ENCODE measurements at regions not wholly inside any gene's neighbourhood (a gene's known extent, or its start where the extent isn't known, plus 50 kb on each side); places are given as distances from the start of the nearest gene placed in this dataset.

DNA sequence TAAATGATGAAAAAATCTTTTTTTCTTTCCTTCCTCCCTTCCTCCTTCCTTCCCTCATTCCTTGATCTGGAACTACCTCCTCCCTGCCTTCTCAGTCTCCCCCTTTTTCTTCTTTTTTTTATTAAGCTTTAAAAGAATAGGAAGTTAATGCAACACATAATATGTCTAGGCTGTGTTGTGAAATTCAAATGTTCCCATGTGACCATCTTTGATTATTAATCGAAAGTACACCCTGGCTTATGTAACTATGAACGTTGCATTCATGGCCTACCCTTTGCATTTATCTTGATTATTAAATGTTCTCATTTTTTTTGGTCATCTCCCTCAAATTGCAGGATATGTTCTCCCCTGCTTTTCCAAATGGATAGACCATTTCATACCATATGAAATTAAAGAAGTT is 376.0 kb downstream of the DSEL start:
- H3K9me3 Mint-ChIP-seq: peaks cover 0 to 2% of the 10 kb centered on the region in 2 donors
- TF ChIP-seq CTCF (IDR thresholded peaks at IDR 0.05): no peak
- intact Hi-C loops (cut with micrococcal nuclease): no loop called here

GRCh38 chr18:67139899-67140298 is 376.6 kb downstream of the DSEL start:
- H3K27me3 ChIP-seq (ENCODE audit: control insufficient read depth, insufficient read depth, low read length): no peaks in the 10 kb centered on the region
- no peaks in the 10 kb centered on the region for H3K36me3 ChIP-seq (ENCODE audit: control insufficient read depth, insufficient read depth, low read length)
- Mint-ChIP-seq H3K9me3 (peaks cover 0 to 2% of the 10 kb centered on the region in 2 donors), H3K4me1 (no peaks in the 10 kb centered on the region), H3K27ac (no peak overlapping the region), H3K4me3 (no peak overlapping the region), H3K36me3 (no peaks in the 10 kb centered on the region), H3K27me3 (ENCODE audit: low read depth in 2 of 2) (no peaks in the 10 kb centered on the region)
- no peak for TF ChIP-seq CTCF (IDR thresholded peaks at IDR 0.05)
- H3K27ac ChIP-seq (ENCODE audit: low read length): no peak overlapping the region
- WGBS (ENCODE audit: insufficient coverage): 100% methylated on average over 1 of the region's 1 CpG
- H3K4me1 ChIP-seq (ENCODE audit: control insufficient read depth, insufficient read depth, low read length): no peaks in the 10 kb centered on the region
- DNase-seq (no peak), ATAC-seq (no peak)
- H3K9me3 ChIP-seq (ENCODE audit: control insufficient read depth, insufficient read depth, low read length): no peaks in the 10 kb centered on the region
- no peak overlapping the region for H3K4me3 ChIP-seq (ENCODE audit: low read length)
- intact Hi-C loops (cut with micrococcal nuclease): no loop called here

More for the DNA sequence above, 376.0 kb downstream of the DSEL start:
- Histone ChIP-seq H3K27me3 (ENCODE audit: control insufficient read depth, insufficient read depth, low read length) (no peaks in the 10 kb centered on the region), H3K9me3 (ENCODE audit: control insufficient read depth, insufficient read depth, low read length) (no peaks in the 10 kb centered on the region), H3K27ac (ENCODE audit: low read length) (no peak overlapping the region), H3K4me3 (ENCODE audit: low read length) (no peak overlapping the region), H3K36me3 (ENCODE audit: control insufficient read depth, insufficient read depth, low read length) (no peaks in the 10 kb centered on the region), H3K4me1 (ENCODE audit: control insufficient read depth, insufficient read depth, low read length) (no peaks in the 10 kb centered on the region)
- H3K36me3 Mint-ChIP-seq: no peaks in the 10 kb centered on the region
- no peaks in the 10 kb centered on the region for H3K4me1 Mint-ChIP-seq
- ATAC-seq: no peak
- 83% methylated on average over 1 of the region's 2 CpGs for WGBS (ENCODE audit: insufficient coverage)
- no peak overlapping the region for H3K27ac Mint-ChIP-seq
- no peak overlapping the region for H3K4me3 Mint-ChIP-seq
- DNase-seq: no peak
- no peaks in the 10 kb centered on the region for H3K27me3 Mint-ChIP-seq (ENCODE audit: low read depth in 2 of 2)

- ATAC-seq (no peak), DNase-seq (no peak)
- peaks cover 2 to 5% of the 10 kb centered on the region in 2 donors for H3K9me3 Mint-ChIP-seq
- H3K27ac ChIP-seq (ENCODE audit: low read length): no peak overlapping the region
- WGBS (ENCODE audit: insufficient coverage): 50% methylated on average over 3 of the region's 4 CpGs
- no peaks in the 10 kb centered on the region for H3K4me1 ChIP-seq (ENCODE audit: control insufficient read depth, insufficient read depth, low read length)
- H3K27ac Mint-ChIP-seq: no peak overlapping the region
- no peaks in the 10 kb centered on the region for H3K36me3 ChIP-seq (ENCODE audit: control insufficient read depth, insufficient read depth, low read length)
- H3K4me3 ChIP-seq (ENCODE audit: low read length): no peak overlapping the region
- H3K9me3 ChIP-seq (ENCODE audit: control insufficient read depth, insufficient read depth, low read length): no peaks in the 10 kb centered on the region
- no peaks in the 10 kb centered on the region for H3K36me3 Mint-ChIP-seq
- H3K27me3 Mint-ChIP-seq (ENCODE audit: low read depth in 2 of 2): no peaks in the 10 kb centered on the region
- H3K4me1 Mint-ChIP-seq: no peaks in the 10 kb centered on the region
- no peak overlapping the region for H3K4me3 Mint-ChIP-seq
- TF ChIP-seq CTCF (IDR thresholded peaks at IDR 0.05): no peak
- H3K27me3 ChIP-seq (ENCODE audit: control insufficient read depth, insufficient read depth, low read length): no peaks in the 10 kb centered on the region
- intact Hi-C loops (cut with micrococcal nuclease): no loop called here
These were observed 380.5 kb downstream of the DSEL start for GRCh38 chr18:67135981-67136380.

DNA sequence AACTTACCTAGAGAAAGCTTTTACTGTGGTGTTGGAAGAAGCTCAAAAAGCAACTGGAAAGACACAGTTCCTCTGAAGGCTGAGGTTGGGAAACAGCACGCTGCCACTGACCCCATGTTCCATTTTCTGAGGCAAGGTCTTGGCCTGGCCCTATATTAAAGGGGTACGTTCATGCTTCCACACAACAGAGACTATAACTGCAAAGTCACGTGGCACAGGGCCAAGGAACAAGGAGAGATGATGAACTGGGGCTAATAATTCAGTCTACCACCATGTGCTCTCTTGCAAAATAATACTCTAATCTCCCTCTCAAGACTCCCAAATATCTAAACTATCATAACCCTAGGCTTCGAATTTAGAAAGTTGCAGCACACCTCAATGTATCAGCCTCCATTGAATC is 381.6 kb downstream of the DSEL start:
- no peak overlapping the region for H3K4me3 ChIP-seq (ENCODE audit: low read length)
- Mint-ChIP-seq H3K4me3 (no peak overlapping the region), H3K9me3 (peaks cover 2 to 5% of the 10 kb centered on the region in 2 donors), H3K4me1 (no peaks in the 10 kb centered on the region), H3K27me3 (ENCODE audit: low read depth in 2 of 2) (no peaks in the 10 kb centered on the region), H3K27ac (no peak overlapping the region), H3K36me3 (no peaks in the 10 kb centered on the region)
- no peaks in the 10 kb centered on the region for H3K36me3 ChIP-seq (ENCODE audit: control insufficient read depth, insufficient read depth, low read length)
- H3K9me3 ChIP-seq (ENCODE audit: control insufficient read depth, insufficient read depth, low read length): no peaks in the 10 kb centered on the region
- H3K4me1 ChIP-seq (ENCODE audit: control insufficient read depth, insufficient read depth, low read length): no peaks in the 10 kb centered on the region
- no peak for TF ChIP-seq CTCF (IDR thresholded peaks at IDR 0.05)
- intact Hi-C loops (cut with micrococcal nuclease): no loop called here
- no peaks in the 10 kb centered on the region for H3K27me3 ChIP-seq (ENCODE audit: control insufficient read depth, insufficient read depth, low read length)
- DNase-seq: no peak
- no peak for ATAC-seq
- 63% methylated on average over 4 of the region's 4 CpGs for WGBS (ENCODE audit: insufficient coverage)
- no peak overlapping the region for H3K27ac ChIP-seq (ENCODE audit: low read length)

Measured in natural killer cell (primary cell).